ENCODE measurements at regions not wholly inside any gene's neighbourhood (a gene's known extent, or its start where the extent isn't known, plus 50 kb on each side); places are given as distances from the start of the nearest gene placed in this dataset.

DNA sequence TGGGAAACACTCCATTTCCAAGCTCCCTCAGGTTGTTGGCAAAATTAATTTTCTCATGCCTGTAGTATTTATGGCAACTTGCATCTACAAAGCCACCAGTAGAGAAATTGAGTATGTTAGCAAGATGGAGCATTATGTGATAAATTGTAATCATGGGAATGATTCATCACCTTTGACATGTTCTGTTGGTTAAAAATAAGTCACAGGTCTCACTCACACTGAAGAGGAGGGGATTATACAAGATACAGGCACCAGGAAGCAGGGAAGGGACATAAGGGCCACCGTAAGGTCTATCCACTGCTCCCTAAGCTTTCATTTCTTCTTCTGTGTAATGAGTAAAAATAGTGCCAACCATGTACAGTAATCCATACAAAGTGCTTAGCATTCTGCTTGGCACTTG lies 313.0 kb downstream of the GBA3 start:
- Mint-ChIP-seq H3K36me3 (ENCODE audit: insufficient read depth in 1 of 3, low read depth in 3 of 3) (no peaks in the 10 kb centered on the region), H3K27me3 (ENCODE audit: low read depth) (no peaks in the 10 kb centered on the region), H3K4me3 (no peak overlapping the region), H3K9me3 (peaks cover 0 to 4% of the 10 kb centered on the region in 2 experiments; a peak in 1 of 5 replicates), H3K4me1 (no peaks in the 10 kb centered on the region), H3K27ac (no peak overlapping the region)
- no peak overlapping the region for H3K4ac ChIP-seq (ENCODE audit: low read depth, low read length)
- no peaks in the 10 kb centered on the region for H3K27me3 ChIP-seq (ENCODE audit: insufficient read depth, low read length)
- TF ChIP-seq, protein P1, sequence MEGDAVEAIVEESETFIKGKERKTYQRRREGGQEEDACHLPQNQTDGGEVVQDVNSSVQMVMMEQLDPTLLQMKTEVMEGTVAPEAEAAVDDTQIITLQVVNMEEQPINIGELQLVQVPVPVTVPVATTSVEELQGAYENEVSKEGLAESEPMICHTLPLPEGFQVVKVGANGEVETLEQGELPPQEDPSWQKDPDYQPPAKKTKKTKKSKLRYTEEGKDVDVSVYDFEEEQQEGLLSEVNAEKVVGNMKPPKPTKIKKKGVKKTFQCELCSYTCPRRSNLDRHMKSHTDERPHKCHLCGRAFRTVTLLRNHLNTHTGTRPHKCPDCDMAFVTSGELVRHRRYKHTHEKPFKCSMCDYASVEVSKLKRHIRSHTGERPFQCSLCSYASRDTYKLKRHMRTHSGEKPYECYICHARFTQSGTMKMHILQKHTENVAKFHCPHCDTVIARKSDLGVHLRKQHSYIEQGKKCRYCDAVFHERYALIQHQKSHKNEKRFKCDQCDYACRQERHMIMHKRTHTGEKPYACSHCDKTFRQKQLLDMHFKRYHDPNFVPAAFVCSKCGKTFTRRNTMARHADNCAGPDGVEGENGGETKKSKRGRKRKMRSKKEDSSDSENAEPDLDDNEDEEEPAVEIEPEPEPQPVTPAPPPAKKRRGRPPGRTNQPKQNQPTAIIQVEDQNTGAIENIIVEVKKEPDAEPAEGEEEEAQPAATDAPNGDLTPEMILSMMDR (conservative IDR thresholded peaks at IDR 0.05) = no peak
- no peak overlapping the region for H2AK5ac ChIP-seq (ENCODE audit: insufficient read length, low read length)
- no peak overlapping the region for H3K23ac ChIP-seq (ENCODE audit: insufficient read length, low read depth, low read length)
- no peak overlapping the region for H3K9ac ChIP-seq (ENCODE audit: extremely low read depth, insufficient read length, low read length)
- no peak overlapping the region for H2AFZ ChIP-seq (ENCODE audit: low read length)
- H4K5ac ChIP-seq (ENCODE audit: insufficient read length, low read depth, low read length) = no peak overlapping the region
- H3K4me2 ChIP-seq (ENCODE audit: insufficient read depth, insufficient read length, low read length) = no peak overlapping the region
- H3K18ac ChIP-seq (ENCODE audit: insufficient read length, low read depth, low read length) = no peak overlapping the region
- H3K56ac ChIP-seq (ENCODE audit: insufficient read length, low read depth, low read length) = no peak overlapping the region
- no peaks in the 10 kb centered on the region for H3K79me2 ChIP-seq (ENCODE audit: insufficient read depth, low read length)
- no CpG with 5 or more reads among the region's 1 CpG for WGBS (ENCODE audit: extremely low coverage, insufficient read length, low lambda C conversion rate)
- H3K79me1 ChIP-seq (ENCODE audit: insufficient read depth, low read depth, low read length, poor library complexity, severe bottlenecking) = no peaks in the 10 kb centered on the region
- no peaks in the 10 kb centered on the region for H3K4me1 ChIP-seq (ENCODE audit: insufficient read depth, low read length)
- H2BK120ac ChIP-seq (ENCODE audit: low read depth, low read length, poor library complexity, severe bottlenecking) = no peak overlapping the region
- H2BK12ac ChIP-seq (ENCODE audit: insufficient read length, low read depth, low read length) = no peak overlapping the region
- H3K27ac ChIP-seq (ENCODE audit: insufficient read length, low read depth, low read length) = no peak overlapping the region
- no peak overlapping the region for H2BK20ac ChIP-seq (ENCODE audit: low read depth, low read length, poor library complexity, severe bottlenecking)
- H3K14ac ChIP-seq (ENCODE audit: insufficient read depth, low read length) = no peak overlapping the region
- H3T11ph ChIP-seq (ENCODE audit: low read length) = no peak overlapping the region
- no peaks in the 10 kb centered on the region for H3K9me3 ChIP-seq (ENCODE audit: control insufficient read depth, low read depth, low read length)
- H4K91ac ChIP-seq (ENCODE audit: insufficient read length, low read depth, low read length) = no peak overlapping the region
- no peak overlapping the region for H2BK5ac ChIP-seq (ENCODE audit: insufficient read length, low read length)
- no peaks in the 10 kb centered on the region for H4K20me1 ChIP-seq (ENCODE audit: control insufficient read depth, insufficient read depth, insufficient read length)
- DNase-seq = no peak
- no peak overlapping the region for H4K8ac ChIP-seq (replicated peaks; ENCODE audit: insufficient read length, low read depth, low read length)
- no peak overlapping the region for H2BK15ac ChIP-seq (ENCODE audit: low read depth, low read length)
- H3K23me2 ChIP-seq (ENCODE audit: insufficient read length, low read depth, low read length, poor library complexity, severe bottlenecking) = no peaks in the 10 kb centered on the region
